ENCODE measurements at regions not wholly inside any gene's neighbourhood (a gene's known extent, or its start where the extent isn't known, plus 50 kb on each side); places are given as distances from the start of the nearest gene placed in this dataset.

DNA sequence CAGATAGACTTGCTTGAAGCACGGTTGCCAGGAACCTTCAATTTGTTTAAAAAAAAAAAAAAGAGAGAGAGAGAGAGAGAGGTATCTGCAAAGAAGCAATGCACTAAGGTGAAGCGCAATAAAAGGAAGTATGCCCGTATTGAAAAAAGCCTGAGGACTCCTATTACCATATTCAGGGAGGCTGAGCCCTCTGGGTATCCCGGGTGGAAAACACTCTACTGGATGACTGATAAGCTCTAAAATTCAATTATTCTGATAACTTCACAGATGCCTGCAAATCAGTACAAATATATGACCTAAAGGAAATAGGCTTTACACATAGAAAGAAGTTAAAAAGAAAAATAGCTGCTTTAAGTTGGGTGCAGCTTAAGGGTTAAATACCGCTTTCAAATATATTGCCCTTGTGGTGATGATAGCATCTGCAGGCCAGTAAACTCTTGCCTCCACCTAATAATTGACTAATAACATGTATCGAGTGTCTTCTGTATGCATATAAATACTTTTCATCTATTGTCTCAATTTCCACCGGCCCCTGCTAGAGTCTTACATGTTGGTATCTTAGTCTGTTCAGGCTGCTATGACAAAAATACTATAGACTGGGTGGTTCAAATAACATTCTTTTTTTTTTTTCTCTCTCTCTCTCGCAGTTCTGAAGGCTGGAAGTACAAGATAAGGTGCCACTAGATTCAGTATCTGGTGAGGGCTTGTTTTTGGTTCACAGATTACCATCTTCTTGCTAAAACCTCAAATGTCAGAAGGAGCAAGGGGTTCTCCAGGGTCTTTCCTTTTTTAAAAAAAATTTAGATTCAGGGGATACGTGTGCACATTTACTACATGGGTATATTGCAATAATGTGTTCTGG, 187.4 kb upstream of the JARID2 start:
- Histone ChIP-seq H3K4me1 (ENCODE audit: control insufficient read depth in 3 of 3, insufficient read depth in 3 of 3, low read length in 3 of 3) (peaks cover 11 to 20% (median 19%) of the 10 kb centered on the region in 3 donors), H3K9ac (ENCODE audit: low read depth in 1 of 3, low read length in 3 of 3) (no peak overlapping the region), H3K27ac (ENCODE audit: low read depth, low read length) (no peak overlapping the region), H3K4me3 (ENCODE audit: low read length in 3 of 3) (no peak overlapping the region), H3K36me3 (ENCODE audit: control insufficient read depth in 3 of 3, insufficient read depth in 3 of 3, low read length in 3 of 3) (no peaks in the 10 kb centered on the region), H3K9me3 (ENCODE audit: control insufficient read depth in 3 of 3, low read length in 3 of 3) (no peaks in the 10 kb centered on the region), H3K27me3 (ENCODE audit: control insufficient read depth in 3 of 3, insufficient read depth in 3 of 3, low read length in 3 of 3) (no peaks in the 10 kb centered on the region)

DNA sequence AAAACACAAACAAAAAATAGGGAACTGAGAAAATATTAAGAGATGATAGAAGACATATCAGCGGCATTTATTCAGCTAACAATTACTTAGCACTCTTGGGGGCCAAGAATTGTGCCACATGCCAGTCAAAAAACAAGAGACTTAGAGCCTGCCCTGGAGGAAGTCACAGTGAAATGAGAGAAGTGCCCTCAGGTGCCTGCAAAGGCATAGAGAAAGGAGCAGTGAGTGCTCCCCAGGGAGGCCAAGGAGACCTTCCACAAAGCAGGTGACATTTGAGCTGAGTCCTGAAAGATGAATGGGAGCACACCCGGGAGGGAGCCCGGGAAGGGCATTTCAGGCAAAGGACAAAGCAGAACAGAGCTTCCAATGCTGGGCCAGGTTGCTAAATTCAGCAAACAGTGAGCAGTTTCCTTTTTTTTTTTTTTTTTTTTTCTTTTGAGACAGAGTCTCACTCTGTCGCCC, 184.7 kb upstream of the JARID2 start:
- Histone ChIP-seq H3K4me1 (ENCODE audit: control insufficient read depth in 3 of 3, insufficient read depth in 3 of 3, low read length in 3 of 3) (peaks cover 11 to 23% (median 21%) of the 10 kb centered on the region in 3 donors), H3K9ac (ENCODE audit: low read depth in 1 of 3, low read length in 3 of 3) (no peak overlapping the region), H3K27me3 (ENCODE audit: control insufficient read depth in 3 of 3, insufficient read depth in 3 of 3, low read length in 3 of 3) (no peaks in the 10 kb centered on the region), H3K27ac (ENCODE audit: low read depth, low read length) (peak overlapping the region; percentile 82), H3K36me3 (ENCODE audit: control insufficient read depth in 3 of 3, insufficient read depth in 3 of 3, low read length in 3 of 3) (no peaks in the 10 kb centered on the region), H3K4me3 (ENCODE audit: low read length in 3 of 3) (no peak overlapping the region), H3K9me3 (ENCODE audit: control insufficient read depth in 3 of 3, low read length in 3 of 3) (no peaks in the 10 kb centered on the region)

- Histone ChIP-seq H3K9me3 (ENCODE audit: control insufficient read depth in 3 of 3, low read length in 3 of 3) (no peaks in the 10 kb centered on the region), H3K36me3 (ENCODE audit: control insufficient read depth in 3 of 3, insufficient read depth in 3 of 3, low read length in 3 of 3) (no peaks in the 10 kb centered on the region), H3K4me1 (ENCODE audit: control insufficient read depth in 3 of 3, insufficient read depth in 3 of 3, low read length in 3 of 3) (peaks cover 16 to 23% (median 21%) of the 10 kb centered on the region in 3 donors), H3K27ac (ENCODE audit: low read depth, low read length) (peak overlapping the region; percentile 82), H3K9ac (ENCODE audit: low read depth in 1 of 3, low read length in 3 of 3) (no peak overlapping the region), H3K27me3 (ENCODE audit: control insufficient read depth in 3 of 3, insufficient read depth in 3 of 3, low read length in 3 of 3) (no peaks in the 10 kb centered on the region), H3K4me3 (ENCODE audit: low read length in 3 of 3) (peak overlapping the region in 1 of 3 donors; percentile 6)
Measured at GRCh38 chr6:15061908-15062515, 183.9 kb upstream of the JARID2 start.

DNA sequence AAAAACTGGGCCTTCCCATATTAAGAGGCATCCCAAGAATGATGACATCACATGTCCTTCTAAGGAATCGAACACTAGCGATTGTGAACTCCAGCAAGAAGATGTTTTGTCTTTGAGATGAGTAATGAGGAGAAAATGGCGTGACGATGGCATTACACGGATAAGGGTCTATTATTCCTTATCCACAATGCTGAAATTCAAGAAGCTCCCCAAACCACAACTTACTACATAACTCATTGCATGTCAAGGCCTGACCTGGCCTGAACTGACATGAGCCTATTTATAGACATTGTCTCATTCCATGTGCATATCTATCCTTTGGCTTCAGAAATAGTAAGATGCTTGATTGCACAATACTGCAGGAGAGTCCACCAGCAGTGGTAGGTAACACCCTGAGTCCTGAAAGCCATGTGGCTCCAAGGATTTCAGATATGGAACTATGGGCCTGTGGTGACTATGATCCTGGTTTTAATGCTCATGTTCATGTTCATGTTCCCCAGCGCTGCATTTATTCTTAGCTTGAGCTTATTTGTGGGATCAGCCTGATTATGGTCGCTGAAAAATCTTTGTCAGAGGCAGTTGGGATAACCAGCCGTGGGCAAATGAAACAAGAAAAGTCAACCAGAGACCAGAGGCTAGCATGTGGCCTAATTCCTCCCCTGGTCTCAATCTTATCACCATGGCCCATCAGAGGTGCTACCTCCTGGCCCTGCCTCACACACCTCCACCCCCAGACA, 183.2 kb upstream of the JARID2 start:
- Histone ChIP-seq H3K4me3 (ENCODE audit: low read length in 3 of 3) (peak overlapping the region in 1 of 3 donors; percentile 6), H3K9ac (ENCODE audit: low read depth in 1 of 3, low read length in 3 of 3) (peak overlapping the region in 1 of 3 donors; percentile 25), H3K36me3 (ENCODE audit: control insufficient read depth in 3 of 3, insufficient read depth in 3 of 3, low read length in 3 of 3) (no peaks in the 10 kb centered on the region), H3K27ac (ENCODE audit: low read depth, low read length) (peak overlapping the region; percentile 82), H3K27me3 (ENCODE audit: control insufficient read depth in 3 of 3, insufficient read depth in 3 of 3, low read length in 3 of 3) (no peaks in the 10 kb centered on the region), H3K9me3 (ENCODE audit: control insufficient read depth in 3 of 3, low read length in 3 of 3) (no peaks in the 10 kb centered on the region), H3K4me1 (ENCODE audit: control insufficient read depth in 3 of 3, insufficient read depth in 3 of 3, low read length in 3 of 3) (peaks cover 16 to 23% (median 21%) of the 10 kb centered on the region in 3 donors)

- no peaks in the 10 kb centered on the region for H3K9me3 ChIP-seq (ENCODE audit: control insufficient read depth in 3 of 3, low read length in 3 of 3)
- no peaks in the 10 kb centered on the region for H3K36me3 ChIP-seq (ENCODE audit: control insufficient read depth in 3 of 3, insufficient read depth in 3 of 3, low read length in 3 of 3)
- H3K4me3 ChIP-seq (ENCODE audit: low read length in 3 of 3): no peak overlapping the region
- H3K4me1 ChIP-seq (ENCODE audit: control insufficient read depth in 3 of 3, insufficient read depth in 3 of 3, low read length in 3 of 3): peaks cover 16 to 23% (median 21%) of the 10 kb centered on the region in 3 donors
- H3K9ac ChIP-seq (ENCODE audit: low read depth in 1 of 3, low read length in 3 of 3): no peak overlapping the region
- H3K27ac ChIP-seq (ENCODE audit: low read depth, low read length): peak overlapping the region; percentile 82
- H3K27me3 ChIP-seq (ENCODE audit: control insufficient read depth in 3 of 3, insufficient read depth in 3 of 3, low read length in 3 of 3): no peaks in the 10 kb centered on the region
Measured at GRCh38 chr6:15063253-15063853, 182.5 kb upstream of the JARID2 start.

DNA sequence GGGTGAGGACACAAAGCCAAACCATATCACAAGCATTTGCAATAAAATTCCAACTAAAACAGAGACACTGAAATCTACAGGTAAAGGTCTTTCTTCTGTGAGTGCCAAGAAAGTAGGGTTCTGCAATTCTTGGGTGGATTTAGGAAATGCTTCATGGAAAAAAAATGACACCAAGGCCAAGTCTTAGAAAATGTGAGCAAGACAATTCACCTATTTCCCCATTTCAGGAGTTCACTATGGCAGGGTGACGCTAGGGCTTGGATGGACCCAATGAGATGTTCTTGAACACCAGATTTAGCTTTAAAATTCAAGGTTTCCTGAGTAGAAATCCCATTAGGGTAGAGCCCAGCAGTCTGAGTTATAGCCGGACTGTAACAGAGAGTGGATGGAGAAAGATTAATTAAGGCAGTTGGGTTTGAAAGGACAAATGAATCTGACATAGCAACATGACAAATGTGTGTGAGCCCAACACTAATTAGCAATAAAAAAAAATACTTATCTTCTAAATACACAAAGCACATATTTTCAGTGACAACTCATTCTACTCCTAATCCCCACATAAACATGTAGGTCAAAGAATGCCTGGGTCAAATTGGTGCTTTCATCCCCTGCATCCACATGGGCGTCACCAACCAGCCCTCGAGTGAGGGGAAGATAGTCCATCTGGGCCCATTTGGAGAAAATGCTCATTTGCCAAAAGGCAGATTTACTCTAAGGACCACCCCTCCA, 180.4 kb upstream of the JARID2 start:
- peaks cover 16 to 23% (median 21%) of the 10 kb centered on the region in 3 donors for H3K4me1 ChIP-seq (ENCODE audit: control insufficient read depth in 3 of 3, insufficient read depth in 3 of 3, low read length in 3 of 3)
- no peaks in the 10 kb centered on the region for H3K27me3 ChIP-seq (ENCODE audit: control insufficient read depth in 3 of 3, insufficient read depth in 3 of 3, low read length in 3 of 3)
- no peak overlapping the region for H3K9ac ChIP-seq (ENCODE audit: low read depth in 1 of 3, low read length in 3 of 3)
- H3K36me3 ChIP-seq (ENCODE audit: control insufficient read depth in 3 of 3, insufficient read depth in 3 of 3, low read length in 3 of 3): no peaks in the 10 kb centered on the region
- no peaks in the 10 kb centered on the region for H3K9me3 ChIP-seq (ENCODE audit: control insufficient read depth in 3 of 3, low read length in 3 of 3)
- no peak overlapping the region for H3K27ac ChIP-seq (ENCODE audit: low read depth, low read length)
- no peak overlapping the region for H3K4me3 ChIP-seq (ENCODE audit: low read length in 3 of 3)

GRCh38 chr6:15066089-15066758, 179.6 kb upstream of the JARID2 start:
- Histone ChIP-seq H3K27me3 (ENCODE audit: control insufficient read depth in 3 of 3, insufficient read depth in 3 of 3, low read length in 3 of 3) (no peaks in the 10 kb centered on the region), H3K36me3 (ENCODE audit: control insufficient read depth in 3 of 3, insufficient read depth in 3 of 3, low read length in 3 of 3) (no peaks in the 10 kb centered on the region), H3K9ac (ENCODE audit: low read depth in 1 of 3, low read length in 3 of 3) (no peak overlapping the region), H3K27ac (ENCODE audit: low read depth, low read length) (peak overlapping the region; percentile 54), H3K4me1 (ENCODE audit: control insufficient read depth in 3 of 3, insufficient read depth in 3 of 3, low read length in 3 of 3) (peaks cover 16 to 23% (median 20%) of the 10 kb centered on the region in 3 donors), H3K4me3 (ENCODE audit: low read length in 3 of 3) (no peak overlapping the region), H3K9me3 (ENCODE audit: control insufficient read depth in 3 of 3, low read length in 3 of 3) (no peaks in the 10 kb centered on the region)

- Histone ChIP-seq H3K27me3 (ENCODE audit: control insufficient read depth in 3 of 3, insufficient read depth in 3 of 3, low read length in 3 of 3) (no peaks in the 10 kb centered on the region), H3K4me1 (ENCODE audit: control insufficient read depth in 3 of 3, insufficient read depth in 3 of 3, low read length in 3 of 3) (no peaks in the 10 kb centered on the region), H3K9me3 (ENCODE audit: control insufficient read depth in 3 of 3, low read length in 3 of 3) (no peaks in the 10 kb centered on the region), H3K9ac (ENCODE audit: low read depth in 1 of 3, low read length in 3 of 3) (no peak overlapping the region), H3K4me3 (ENCODE audit: low read length in 3 of 3) (no peak overlapping the region), H3K27ac (ENCODE audit: low read depth, low read length) (no peak overlapping the region), H3K36me3 (ENCODE audit: control insufficient read depth in 3 of 3, insufficient read depth in 3 of 3, low read length in 3 of 3) (no peaks in the 10 kb centered on the region)
Measured at GRCh38 chr6:15073344-15073789, 172.5 kb upstream of the JARID2 start.
